Left colon (tissue), 2 donors: ENCODE measurements at regions not wholly inside any gene's neighbourhood (a gene's known extent, or its start where the extent isn't known, plus 50 kb on each side); places are given as distances from the start of the nearest gene placed in this dataset.

ENCODE experiments used
- ATAC-seq: fragments of 200-7000 bp; cut with Tn5 transposase; one replicate; pipeline ENCODE4 v1.9.1; 2020; ENCODE audit warnings: mild to moderate bottlenecking, moderate library complexity
- DNase-seq, 2 donors: peaks; one replicate each; pipeline ENCODE4 v3.0.0-alpha.2; 2020
- intact Hi-C, 2 donors: fragments of 100-400 bp; cut with DNase I in 1 of 2; cut with micrococcal nuclease in 1 of 2; formaldehyde crosslinking; loops; one replicate each; pipeline versions ENCODE4 v1.11.2 to v1.14.0; 2022; cut with DNase I, micrococcal nuclease
- donor health status: DM: no; HTN: no; CAD: no.
- donor health status: DM: yes; HTN: yes; CAD: no.

DNA sequence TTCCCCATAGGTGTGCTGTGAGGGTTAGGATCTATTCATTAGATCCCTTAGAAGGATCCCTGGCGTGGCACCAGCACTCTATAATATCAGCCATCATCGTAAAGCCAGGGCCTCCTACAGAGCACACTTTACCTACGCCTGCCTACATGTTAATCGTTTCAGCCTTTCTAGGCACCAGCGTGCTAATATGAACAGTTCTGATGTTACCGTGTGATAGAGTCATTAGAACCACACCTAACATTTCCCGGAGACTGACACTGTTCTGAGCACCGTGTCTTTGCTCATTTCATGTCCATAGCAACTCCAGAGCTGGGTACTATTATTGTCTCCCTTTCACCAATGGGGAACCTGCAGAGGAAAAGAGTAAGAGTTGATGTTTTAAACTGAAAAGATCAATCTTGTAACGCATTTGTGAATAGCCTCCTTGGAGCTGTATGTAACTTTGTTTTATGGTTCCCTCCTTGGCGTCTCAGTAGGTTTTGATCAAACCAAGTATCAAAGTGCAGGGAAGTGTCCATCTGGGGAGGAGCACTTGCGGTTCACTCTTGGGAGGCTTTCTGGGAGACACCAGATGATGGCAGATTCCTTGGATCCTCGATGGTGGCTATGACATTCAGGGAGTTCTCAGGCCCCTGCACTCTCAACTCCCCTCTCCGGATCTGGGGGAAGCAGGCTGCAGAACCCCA lies 73.8 kb upstream of the KCNG1 start:
- peak in 1 of 2 donors; percentile 42 for DNase-seq
- ATAC-seq = peak; percentile 69
- intact Hi-C loops = no loop called here

DNA sequence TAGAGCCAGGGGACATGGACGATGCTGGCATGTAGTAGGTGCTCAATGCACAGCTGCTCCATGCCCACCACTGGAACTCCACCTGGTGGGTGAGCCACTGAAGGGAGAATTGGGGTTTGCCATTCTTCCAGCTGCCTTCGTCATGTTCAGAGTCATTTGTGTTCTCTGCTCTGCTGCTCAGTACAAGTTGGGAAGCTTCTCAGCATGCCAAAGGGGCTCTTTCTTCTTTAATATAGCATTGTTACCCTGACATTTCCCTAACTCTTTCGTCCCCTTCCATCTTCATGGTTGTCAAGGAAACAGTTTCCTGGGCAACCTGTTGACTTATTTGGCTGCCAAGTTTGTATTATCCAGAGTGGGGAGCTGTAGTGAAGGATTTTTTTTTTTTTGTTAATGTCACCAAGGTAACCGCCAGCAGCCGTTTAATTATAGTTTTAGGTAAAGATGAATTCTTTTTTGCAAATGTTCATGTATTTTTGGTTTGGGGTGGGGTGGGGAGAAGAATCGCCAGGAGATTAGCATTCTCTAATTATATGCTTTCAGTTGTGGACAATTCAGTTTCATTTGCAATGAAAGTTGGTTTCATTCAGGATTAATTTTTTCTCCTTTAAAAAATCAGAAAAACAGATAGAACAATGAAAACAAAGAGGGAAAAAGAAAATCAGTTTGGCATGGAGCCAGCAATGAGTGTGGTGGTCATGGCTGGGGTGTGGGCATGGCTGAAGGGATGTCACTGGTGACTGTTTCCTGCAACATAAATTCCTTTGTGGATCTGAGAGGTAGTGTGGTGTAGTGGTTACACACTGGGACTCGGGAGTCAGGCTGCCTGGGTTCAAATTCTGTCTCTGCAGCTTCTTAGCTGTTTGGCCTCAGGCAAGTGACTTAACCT lies 73.0 kb upstream of the KCNG1 start:
- ATAC-seq (no peak), DNase-seq (no peak)
- intact Hi-C loops = no loop called here

DNA sequence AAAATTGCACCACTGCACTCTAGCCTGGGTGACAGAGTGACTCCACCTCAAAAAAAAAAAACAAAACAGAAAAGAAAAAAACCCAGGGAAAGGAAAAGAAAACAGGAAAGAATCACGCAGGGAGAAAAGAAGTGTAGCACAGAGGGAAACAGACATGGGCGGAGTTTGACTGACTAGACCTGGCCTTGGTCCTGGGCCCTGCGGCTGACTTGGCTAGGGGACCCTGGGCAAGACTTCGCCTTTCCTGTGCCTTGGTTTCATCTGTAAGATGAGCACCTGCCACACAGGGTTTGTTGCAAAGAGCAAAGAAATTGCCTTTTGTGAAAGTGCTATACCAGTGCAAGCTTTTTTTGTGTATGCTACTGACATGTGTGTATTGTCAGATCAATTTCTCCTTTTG lies 71.3 kb upstream of the KCNG1 start:
- no peak for ATAC-seq
- intact Hi-C loops = no loop called here
- no peak for DNase-seq

DNA sequence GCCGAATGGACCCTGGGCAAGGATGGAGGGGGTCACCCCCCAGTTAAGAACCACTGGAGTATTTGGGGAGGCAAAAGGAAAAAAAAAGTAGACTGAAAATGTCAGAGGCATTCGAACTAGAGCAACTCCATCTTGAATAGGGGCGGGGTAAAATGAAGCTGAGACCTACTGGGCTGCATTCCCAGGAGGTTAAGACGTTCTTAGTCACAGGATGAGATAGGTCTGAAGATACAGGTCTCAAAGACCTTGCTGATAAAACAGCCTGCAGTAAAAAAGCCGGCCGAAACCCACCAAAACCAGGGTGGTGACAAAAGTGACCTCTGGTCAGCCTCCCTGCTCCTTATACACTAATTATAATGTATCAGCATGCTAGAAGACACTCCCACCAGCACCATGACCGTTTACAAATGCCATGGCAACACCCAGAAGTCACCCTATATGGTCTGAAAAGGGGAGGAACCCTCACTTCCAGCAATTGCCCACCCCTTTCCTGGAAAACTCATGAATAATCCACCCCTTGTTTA lies 70.4 kb upstream of the KCNG1 start:
- intact Hi-C loops = no loop called here
- no peak for ATAC-seq
- DNase-seq = no peak

DNA sequence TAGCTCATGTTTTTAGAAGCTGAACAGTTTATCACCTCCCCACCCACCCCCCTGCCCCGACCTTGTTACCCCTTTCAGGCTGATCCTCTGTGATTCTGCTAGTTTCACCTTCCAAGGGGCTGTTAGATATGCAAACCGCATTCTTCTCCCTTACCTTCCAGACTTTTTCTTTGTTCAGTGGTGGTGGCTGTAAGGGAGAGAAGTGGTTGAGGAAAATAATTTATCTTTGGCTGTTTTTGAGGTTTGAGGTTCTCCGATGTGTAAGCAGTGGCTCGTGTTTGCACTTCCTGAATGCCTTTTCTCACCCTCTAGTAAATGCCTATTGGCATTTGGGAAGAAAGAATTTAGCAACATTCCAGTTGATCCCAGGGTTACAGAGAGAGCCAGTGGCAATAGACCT lies 69.4 kb upstream of the KCNG1 start:
- intact Hi-C loops = no loop called here
- DNase-seq = no peak
- no peak for ATAC-seq

DNA sequence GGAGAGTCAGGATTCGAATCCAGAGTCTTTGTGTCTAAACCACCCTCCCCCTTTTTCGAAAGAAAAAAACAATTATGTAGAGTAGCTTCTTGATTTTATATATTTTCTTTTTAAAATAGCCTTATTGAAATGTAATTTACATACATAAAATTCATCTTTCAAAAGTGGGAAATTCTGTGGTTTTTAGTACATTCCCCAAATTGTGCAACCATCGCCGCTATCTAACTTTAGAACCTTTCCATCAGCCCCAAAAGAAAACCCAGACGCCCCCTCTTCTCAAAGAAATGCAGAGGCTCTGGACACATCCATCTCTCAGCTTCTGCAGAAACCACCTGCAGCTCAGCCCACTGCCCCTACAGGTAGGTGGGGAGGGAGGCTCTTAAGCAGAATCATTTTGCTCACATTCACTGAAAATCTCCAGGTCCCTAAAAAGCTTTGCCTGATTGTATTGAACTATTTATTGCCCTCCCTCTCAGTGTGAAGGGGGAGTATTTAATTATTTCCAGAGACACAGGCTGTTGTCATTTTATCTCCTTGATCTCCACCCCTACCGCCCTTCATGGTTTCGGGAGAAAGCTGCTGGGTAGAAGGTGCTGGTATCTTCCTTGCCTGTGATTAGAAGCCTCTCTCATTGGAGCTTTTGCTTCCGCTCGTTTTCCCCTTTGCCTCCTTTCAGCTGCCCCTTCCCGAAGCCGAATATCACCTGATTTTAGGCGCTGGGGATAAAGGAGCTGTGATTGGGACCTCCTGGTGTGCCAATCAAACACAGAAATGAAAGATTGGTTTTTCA lies 68.7 kb upstream of the KCNG1 start:
- intact Hi-C loops = no loop called here
- no peak for ATAC-seq

DNA sequence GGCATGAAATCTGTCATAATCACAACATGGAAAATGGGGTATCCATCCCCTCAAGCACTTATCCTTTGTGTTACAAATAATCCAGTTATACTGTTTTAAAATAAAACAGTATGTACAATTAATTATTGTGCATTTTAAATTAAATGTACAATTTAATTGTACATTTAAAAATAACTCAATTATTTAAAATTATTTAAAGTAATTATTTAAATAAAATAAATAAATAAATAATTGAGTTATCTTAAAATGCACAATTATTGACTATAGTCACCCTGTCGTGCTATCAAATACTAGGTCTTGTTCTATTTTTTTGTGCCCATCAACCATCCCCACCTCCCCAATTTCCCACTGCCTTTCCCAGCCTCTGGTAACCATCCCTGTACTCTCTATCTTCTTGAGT lies 66.9 kb upstream of the KCNG1 start:
- ATAC-seq (no peak), DNase-seq (no peak)
- intact Hi-C loops = no loop called here

More for the DNA sequence above, 68.7 kb upstream of the KCNG1 start:
- DNase-seq = no peak

DNA sequence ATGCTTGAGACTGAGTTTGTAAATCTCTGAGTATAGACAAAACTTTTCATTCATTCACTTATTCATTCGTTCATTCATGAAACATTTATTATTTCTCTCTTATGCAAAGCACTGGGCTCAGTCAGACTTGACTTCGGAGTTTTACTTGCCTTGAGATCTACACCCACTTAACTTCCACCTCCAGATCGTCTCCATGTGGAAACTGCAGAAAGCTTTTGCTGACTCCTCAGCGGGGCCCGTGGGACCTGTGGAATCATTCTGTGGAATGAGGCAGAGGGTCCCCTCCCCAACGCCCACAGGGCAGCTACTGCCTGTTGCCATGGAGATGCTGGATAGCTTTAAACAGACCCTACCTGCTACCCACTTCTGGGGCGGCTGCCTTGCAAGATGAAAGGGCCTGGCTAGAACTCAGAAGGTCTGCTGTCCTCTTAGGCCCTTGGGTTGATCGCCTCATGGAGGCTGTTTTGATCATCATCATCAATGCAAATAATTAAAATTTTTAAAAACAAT lies 66.4 kb upstream of the KCNG1 start:
- intact Hi-C loops = no loop called here
- no peak for ATAC-seq

DNA sequence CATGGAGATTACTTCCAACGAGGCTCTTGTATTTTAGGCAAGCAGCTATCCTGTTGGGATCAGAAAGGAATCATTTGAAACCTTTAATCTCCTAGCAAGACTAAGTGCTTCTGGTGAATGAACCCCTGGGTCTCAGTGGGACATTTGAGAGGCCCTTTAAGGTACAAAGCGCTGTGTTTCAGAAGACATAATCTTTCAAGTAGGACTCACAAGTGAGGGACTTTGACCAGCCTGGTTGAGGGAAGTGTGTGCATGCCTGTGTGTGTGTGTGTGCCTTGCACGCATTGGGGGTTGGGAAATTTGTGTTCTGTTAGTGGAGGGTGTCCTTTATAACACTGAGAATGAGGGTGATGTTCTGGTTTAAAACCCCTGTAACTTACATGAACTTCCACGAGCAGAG lies 64.4 kb upstream of the KCNG1 start:
- intact Hi-C loops = no loop called here
- DNase-seq (no peak), ATAC-seq (peak; percentile 77)

More for the DNA sequence above, 66.4 kb upstream of the KCNG1 start:
- DNase-seq = no peak

DNA sequence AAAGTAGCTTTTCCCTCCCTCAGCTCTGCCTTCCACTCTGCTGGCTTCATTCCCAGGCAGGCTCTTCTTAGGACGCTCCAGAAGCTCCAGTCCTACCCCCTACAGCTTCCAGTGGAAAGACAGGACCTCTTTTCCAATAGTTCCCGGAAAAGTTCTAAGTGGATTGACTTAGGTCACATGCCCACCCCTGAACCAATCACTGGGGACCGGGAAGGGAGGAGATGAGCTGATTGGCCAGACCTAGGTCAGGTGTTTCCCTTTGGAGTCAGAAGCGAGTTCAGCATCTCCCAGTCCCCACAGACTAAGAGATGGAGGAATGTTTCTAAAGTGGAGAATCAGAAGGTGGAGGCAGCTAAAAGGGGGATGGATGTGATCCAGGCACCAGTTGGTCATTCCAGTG lies 62.9 kb upstream of the KCNG1 start:
- no peak for DNase-seq
- intact Hi-C loops = no loop called here
- no peak for ATAC-seq

DNA sequence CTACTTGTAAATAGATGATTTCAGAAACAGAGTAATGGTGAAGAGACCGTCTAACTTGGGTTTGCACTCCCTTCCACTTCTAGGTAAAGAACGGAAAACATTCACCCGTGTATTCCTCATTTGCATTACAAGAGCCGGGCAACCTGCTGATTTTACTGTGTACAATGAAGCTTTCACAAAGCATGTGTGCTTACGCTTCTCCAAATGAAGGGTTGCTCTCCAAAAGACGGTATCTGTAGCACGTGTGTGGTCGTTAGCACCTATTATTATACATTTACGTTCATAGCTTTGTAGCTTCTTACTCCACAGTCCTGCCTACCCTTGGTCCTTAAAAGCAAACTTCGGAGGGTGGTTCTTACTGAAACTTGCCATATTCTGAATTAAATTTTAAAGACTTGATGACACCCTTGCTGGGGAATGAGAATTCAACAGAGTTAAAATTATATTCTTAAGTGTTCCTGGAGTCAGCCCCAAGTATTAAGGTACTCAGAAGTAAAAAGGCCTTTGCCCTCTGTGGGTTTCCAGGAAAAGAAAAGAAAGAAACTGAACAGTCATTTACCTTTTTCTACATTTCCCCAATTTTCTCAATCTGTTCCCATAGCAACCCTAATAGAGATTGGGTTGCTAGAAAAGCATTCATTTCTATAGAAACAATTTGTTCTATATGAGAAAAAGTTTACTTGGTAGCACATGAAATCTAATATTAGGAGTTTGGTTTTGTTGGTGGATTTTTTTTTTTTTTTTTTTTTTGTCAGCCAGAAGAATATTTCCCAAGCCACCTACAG lies 61.9 kb upstream of the KCNG1 start:
- no peak for DNase-seq
- intact Hi-C loops = no loop called here
- ATAC-seq = no peak

DNA sequence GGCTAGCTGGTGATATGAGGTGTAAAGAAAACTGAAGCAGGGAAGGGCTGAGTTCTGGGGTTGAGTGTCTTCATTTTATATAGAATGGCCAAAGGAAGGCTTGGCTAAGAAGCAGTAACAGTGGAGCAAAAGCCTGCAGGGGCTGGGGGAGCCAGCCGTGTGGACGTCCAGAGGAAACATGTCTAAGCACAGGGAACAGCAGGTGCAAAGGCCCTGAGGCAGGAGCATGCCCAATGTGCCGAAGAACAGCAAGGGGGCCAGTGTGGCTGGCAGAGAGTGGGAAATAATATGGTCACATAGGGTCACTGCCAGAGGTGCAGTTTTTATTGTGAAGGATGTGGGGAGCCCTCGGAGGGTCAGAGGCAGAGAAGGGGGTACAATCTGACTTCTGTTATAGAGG lies 60.5 kb upstream of the KCNG1 start:
- ATAC-seq (no peak), DNase-seq (no peak)
- intact Hi-C loops = no loop called here

DNA sequence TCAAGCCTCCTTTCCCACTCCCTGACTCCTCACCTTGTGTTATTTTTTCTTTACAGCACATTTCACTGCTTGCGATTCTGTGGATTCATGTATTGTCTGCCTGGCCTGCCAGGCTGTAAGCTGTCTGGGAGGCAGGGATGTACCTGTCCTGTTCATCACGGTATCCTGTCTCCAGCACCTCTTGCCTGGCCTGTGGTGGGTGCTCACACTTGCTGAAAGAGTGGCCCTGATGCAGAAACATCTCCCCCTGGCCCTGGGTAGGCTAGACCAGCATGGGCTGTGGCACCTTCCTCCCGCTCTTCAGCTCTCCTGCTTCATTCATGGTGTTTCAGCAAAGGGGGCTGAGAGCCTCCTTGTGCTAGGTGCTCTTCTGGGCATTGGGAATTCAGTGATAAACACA lies 60.1 kb upstream of the KCNG1 start:
- intact Hi-C loops = no loop called here
- no peak for ATAC-seq
- DNase-seq = no peak

DNA sequence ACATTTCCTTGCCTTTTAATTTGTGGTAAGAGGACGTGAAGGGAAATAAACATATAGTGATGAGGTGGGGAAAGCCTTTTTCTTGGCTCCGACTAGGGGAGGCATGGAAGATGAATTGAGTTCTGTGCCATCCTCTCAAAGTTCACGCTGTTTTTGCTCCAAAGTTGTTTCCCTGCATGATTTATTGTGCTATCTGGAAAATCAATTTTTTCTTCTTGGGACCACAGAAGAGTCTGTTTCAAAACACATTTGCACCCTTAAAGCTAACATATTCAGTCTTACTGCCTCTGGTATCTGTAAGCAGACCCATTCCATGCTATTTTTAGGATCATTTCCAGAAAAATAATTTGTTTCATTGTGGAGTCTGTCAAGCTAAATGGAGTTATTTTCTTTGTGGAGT lies 57.6 kb upstream of the KCNG1 start:
- DNase-seq (no peak), ATAC-seq (no peak)
- intact Hi-C loops = no loop called here

DNA sequence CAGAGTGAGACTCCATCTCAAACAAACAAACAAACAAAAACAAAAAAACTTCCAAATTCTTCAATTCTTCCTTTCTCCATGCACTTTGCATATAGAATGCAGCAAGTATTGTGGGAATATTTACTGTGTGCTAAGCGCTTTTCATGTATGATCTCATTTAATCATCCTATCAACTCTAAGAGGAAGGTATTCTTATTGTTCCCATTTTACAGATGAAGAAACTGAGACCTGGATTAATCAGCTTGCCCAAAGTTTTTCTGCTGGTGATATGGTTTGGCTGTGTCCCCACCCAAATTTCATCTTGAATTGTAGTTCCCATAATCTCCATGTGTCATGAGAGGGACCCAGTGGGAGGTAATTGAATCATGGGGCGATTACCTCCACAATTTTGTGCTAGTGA lies 56.6 kb upstream of the KCNG1 start:
- ATAC-seq = no peak
- DNase-seq = no peak
- intact Hi-C loops = no loop called here

DNA sequence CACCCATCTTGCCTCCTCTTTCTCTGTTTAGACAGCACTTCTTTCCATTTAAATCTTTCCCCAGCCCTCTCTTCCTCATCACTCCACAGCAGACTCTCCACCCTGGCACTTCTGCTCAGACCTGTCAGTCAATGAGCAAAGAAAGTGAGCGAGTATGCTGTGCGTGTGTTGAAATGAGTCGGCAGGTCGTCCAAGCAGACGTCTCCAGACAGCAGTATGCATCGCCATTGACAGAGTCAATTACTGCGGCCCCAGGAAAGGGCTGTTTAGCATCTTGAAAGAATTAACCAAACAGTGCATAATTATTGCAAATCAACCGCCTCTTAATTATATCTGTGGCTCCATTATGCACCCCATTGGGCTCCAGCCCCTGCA lies 54.8 kb upstream of the KCNG1 start:
- ATAC-seq (no peak), DNase-seq (no peak)
- intact Hi-C loops = no loop called here

DNA sequence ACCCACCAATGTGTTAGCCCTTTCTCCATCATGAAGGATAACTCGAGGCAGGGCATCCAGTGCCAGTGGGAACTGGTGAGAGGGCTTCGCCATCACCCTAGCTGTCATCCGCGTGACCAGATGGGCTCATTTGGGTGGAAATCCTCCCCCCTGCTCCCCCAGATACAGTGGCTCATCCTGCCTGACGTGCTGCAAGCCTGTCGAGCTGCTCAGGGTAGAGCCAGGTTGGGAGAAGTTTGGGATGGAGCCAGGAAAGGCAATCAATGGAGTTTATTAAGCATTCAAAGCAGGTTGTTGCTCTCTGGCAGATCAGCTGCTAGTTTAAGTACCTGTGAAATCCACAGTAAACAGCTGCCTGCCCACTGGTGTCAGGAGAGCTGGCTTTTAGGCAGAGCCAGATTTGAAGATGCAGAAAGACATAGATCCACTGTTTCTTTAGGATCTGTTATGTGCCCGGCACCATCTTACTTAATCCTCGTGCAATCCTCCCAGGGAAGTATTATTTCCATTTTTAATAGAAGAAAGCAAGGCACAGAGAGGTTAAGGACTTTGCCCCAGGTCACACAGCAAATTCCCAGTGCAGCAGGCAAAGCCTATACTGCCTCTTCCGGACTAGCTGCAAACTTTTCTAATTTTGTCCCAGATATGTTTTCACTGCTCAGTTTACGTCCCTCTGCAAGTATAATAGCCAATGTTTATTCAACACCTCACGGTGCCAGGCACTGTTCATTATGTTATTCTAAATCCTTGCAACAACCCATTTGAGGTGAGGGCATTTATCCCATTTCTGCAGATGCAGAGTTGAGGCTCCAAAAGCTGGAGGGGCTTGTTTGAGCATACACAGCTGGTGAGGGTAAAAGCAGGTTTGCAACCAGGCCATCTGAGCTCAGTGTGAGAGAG lies 54.1 kb upstream of the KCNG1 start:
- intact Hi-C loops = no loop called here
- no peak for DNase-seq
- ATAC-seq = no peak

DNA sequence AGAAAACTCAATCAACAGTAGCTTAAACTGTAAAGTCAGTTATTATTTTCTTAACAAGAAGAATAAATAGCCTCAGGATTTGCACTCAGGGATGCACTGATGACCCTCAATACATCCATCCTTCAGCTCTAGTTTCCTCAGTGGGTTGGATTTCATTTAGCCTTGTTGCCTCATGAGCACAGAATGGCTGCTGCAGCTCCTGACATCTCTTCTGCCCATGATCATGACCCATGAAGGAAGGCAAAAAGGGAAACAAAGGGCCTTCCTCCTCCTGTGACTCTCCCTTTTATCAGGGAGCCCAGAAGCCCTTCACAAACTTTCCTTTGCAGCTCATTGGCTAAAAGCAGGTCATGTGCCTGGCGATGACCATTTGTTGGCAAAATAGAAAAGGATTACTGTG lies 51.2 kb upstream of the KCNG1 start:
- DNase-seq (no peak), ATAC-seq (no peak)
- intact Hi-C loops = no loop called here
